AG04450 (cell line): ENCODE measurements at regions not wholly inside any gene's neighbourhood (a gene's known extent, or its start where the extent isn't known, plus 50 kb on each side); places are given as distances from the start of the nearest gene placed in this dataset.

ENCODE experiments used
- CTCF ChIA-PET: fragments of 300-600, 350-600 bp; formaldehyde crosslinking; extraction: SDS; loops from one replicate; lab custom pipeline; 2022; ENCODE audit warnings: antibody characterized with exemption, inconsistent platforms; lab: Charles Lee
- POLR2A ChIA-PET: fragments of 350-600 bp; formaldehyde crosslinking; extraction: SDS; loops from one replicate; lab custom pipeline; 2021; ENCODE audit warnings: antibody characterized with exemption, inconsistent platforms; lab: Yijun Ruan, JAX
- DNase-seq: peaks from one replicate; pipeline ENCODE4 v3.0.0-alpha.2; 2011; ENCODE audit warnings: low read depth, low spot score
- H3K27ac ChIP-seq: one replicate; pipeline ENCODE4 v1.5.1; 2012; ENCODE audit warnings: low read depth, low read length, control low read depth
- H3K27me3 ChIP-seq: one replicate; pipeline ENCODE4 v1.6.0; 2012; ENCODE audit warnings: low read length; ENCODE audit not compliant: control insufficient read depth, insufficient read depth
- H3K4me3 ChIP-seq: 2 replicates; pipeline ENCODE4 v1.5.1; 2011; ENCODE audit warnings: mild to moderate bottlenecking, low read depth, low read length, control low read depth
- H3K9me3 ChIP-seq: 2 replicates; pipeline ENCODE4 v1.5.1; 2012; ENCODE audit warnings: low read length; ENCODE audit not compliant: control insufficient read depth, insufficient read depth
- TF ChIP-seq, protein P1 (sequence below): IDR thresholded peaks from 2 replicates; pipeline ENCODE4 v1.5.1; 2011; ENCODE audit warnings: low read depth, low read length, control low read depth, inconsistent platforms

DNA sequence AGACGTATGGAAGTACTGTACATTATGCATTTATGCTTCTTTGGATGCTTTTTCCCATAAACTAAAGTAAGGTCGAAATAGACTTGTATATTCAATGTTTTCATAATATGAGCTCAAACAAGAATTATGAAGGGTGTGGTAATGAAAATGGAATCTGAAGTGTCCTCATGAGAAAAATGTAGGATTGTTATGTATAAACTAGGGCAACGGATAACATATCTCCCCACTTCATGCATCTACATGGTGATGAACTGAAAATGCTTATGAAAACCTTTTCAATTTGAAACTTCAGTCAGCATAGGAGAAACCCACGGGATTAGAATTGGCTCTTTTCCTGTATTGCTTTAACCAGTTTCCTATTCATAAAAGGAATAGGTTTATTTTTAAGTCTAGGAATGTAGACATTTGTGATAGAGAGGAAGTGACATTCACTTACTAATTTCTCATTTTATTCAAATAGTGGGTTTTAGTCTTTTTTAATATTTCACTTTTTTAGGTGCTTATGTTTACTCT lies 608.2 kb upstream of the GCFC2 start:
- H3K27ac ChIP-seq: no peak overlapping the region
- no peak overlapping the region for H3K4me3 ChIP-seq
- DNase-seq: no peak
- H3K9me3 ChIP-seq: no peaks in the 10 kb centered on the region
- ChIA-PET CTCF (no interaction called here), POLR2A (no interaction called here)
- TF ChIP-seq, protein P1, sequence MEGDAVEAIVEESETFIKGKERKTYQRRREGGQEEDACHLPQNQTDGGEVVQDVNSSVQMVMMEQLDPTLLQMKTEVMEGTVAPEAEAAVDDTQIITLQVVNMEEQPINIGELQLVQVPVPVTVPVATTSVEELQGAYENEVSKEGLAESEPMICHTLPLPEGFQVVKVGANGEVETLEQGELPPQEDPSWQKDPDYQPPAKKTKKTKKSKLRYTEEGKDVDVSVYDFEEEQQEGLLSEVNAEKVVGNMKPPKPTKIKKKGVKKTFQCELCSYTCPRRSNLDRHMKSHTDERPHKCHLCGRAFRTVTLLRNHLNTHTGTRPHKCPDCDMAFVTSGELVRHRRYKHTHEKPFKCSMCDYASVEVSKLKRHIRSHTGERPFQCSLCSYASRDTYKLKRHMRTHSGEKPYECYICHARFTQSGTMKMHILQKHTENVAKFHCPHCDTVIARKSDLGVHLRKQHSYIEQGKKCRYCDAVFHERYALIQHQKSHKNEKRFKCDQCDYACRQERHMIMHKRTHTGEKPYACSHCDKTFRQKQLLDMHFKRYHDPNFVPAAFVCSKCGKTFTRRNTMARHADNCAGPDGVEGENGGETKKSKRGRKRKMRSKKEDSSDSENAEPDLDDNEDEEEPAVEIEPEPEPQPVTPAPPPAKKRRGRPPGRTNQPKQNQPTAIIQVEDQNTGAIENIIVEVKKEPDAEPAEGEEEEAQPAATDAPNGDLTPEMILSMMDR: no peak
- H3K27me3 ChIP-seq: no peaks in the 10 kb centered on the region

DNA sequence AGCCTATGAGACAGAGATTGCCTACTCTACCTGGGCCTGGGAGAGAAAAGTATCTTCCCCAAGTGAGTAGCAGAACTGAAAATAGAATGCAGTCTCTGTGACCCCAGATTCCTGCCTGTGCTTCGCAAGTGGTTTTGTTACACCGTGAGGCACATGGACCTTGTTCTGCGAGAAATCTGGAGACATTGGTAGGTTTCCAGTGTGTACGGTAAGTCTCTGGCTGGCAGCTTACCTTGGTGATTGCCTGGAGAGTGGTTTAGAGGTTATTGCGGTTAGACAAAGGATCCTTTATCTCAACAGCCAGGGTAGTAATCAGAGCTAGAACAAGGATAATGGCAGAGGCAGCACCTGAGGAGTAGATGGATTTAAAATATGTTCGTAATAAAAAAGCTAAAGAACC lies 606.0 kb upstream of the GCFC2 start:
- H3K9me3 ChIP-seq: no peaks in the 10 kb centered on the region
- ChIA-PET POLR2A (no interaction called here), CTCF (no interaction called here)

DNA sequence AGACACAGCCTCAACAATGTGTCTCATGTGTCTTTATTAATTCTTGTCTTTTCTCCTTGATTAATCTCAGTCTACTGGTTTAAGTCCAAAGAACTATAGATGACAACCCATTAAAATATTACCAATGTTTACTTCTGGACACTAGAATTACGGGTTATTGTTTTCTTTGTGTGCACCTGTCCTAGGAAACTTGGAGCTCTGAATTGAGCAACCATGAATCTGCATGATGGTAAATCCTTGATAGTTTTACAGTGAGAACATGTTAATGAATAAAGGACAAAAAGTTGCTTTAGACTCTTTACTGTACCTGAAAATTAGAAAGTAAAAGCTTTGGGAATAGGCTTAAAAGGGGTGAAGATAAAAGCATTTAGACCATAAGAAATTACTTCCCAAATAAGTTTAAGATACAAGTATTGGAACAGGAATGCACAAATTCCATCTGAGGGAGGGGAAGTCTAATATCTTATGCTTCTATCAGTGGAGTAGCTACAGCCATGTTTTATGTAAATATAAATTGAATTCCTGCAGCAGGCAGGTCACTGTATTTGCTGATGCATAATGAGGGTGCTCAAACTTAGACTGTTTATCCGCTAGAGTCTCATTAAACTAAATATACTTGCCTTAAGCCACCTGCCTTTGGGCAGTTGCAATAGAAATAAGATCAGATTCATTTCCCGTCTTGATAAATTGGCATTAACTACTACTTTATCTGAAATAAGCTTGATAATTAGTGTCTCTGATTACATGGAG lies 603.7 kb upstream of the GCFC2 start:
- Histone ChIP-seq H3K9me3 (no peaks in the 10 kb centered on the region), H3K27ac (no peak overlapping the region), H3K27me3 (no peaks in the 10 kb centered on the region), H3K4me3 (no peak overlapping the region)
- TF ChIP-seq, protein P1: no peak
- ChIA-PET CTCF (no interaction called here), POLR2A (no interaction called here)
- DNase-seq: no peak

More for the DNA sequence above, 606.0 kb upstream of the GCFC2 start:
- TF ChIP-seq, protein P1: no peak
- Histone ChIP-seq H3K27ac (no peak overlapping the region), H3K4me3 (no peak overlapping the region), H3K27me3 (no peaks in the 10 kb centered on the region)
- no peak for DNase-seq

DNA sequence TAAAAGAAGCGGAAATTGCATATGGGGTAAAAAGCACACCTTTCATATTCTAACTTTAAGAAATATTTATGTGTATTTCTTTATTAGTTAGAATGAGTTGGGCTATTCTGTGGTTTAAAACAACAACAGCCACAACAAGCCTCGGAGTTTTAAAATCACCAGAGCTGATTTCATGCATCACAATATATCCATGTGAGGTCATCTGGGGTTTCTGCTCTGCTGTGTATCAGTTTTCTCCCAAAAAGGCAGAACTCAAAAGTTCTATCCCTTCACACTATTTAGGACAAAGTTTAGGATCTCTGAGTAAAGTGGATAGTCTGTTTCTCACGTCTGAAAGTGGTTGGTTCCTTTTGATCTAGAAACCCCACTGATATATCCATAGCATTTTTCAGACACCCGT lies 601.5 kb upstream of the GCFC2 start:
- TF ChIP-seq, protein P1: no peak
- Histone ChIP-seq H3K27me3 (no peaks in the 10 kb centered on the region), H3K4me3 (no peak overlapping the region), H3K9me3 (no peaks in the 10 kb centered on the region), H3K27ac (no peak overlapping the region)
- ChIA-PET POLR2A (no interaction called here), CTCF (no interaction called here)
- DNase-seq: no peak

DNA sequence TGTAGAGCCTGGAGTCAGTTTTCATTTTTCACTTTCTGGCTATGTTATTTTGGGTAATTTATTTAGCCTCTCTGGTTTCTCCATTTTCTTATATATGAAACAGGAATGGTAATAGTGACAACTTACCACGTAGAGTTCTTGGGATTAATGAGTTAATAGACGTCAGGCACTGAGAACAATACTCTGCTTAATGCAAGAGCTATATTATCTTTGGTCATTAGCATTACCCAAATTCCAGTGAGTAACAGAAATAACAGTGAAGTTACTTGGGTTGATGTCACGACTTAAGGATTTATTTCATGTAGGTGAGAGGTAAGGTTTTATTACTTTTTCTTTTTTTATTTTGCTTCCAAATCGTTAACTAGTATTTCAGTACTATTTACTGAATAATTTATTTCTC lies 601.0 kb upstream of the GCFC2 start:
- Histone ChIP-seq H3K9me3 (no peaks in the 10 kb centered on the region), H3K4me3 (no peak overlapping the region), H3K27me3 (no peaks in the 10 kb centered on the region), H3K27ac (no peak overlapping the region)
- ChIA-PET POLR2A (no interaction called here), CTCF (no interaction called here)
- TF ChIP-seq, protein P1: no peak
- no peak for DNase-seq
